D721Med (cell line): ENCODE measurements at regions not wholly inside any gene's neighbourhood (a gene's known extent, or its start where the extent isn't known, plus 50 kb on each side); places are given as distances from the start of the nearest gene placed in this dataset.
"Not testable (repeated sequence)": the region's sequence is repeated elsewhere in the genome, so short reads cannot be mapped to it uniquely, and the experiment has no call there.

Experiments
- DNase-seq: peaks from one replicate; pipeline ENCODE4 v3.0.0; 2011; ENCODE audit warnings: low spot score; ENCODE audit not compliant: insufficient read length
- FAIRE-seq: peaks from 2 replicates; lab custom pipeline; 2011; peaks lifted over from hg19 to GRCh38; lab: Jason Lieb, UNC
- CTCF ChIP-seq: IDR thresholded peaks from 2 replicates; pipeline ENCODE4 v1.5.1; 2012; ENCODE audit warnings: mild to moderate bottlenecking, control low read depth; ENCODE audit not compliant: insufficient read depth; ENCODE audit errors: missing control alignments

GRCh38 chr2:129550536-129550935, 428.9 kb upstream of the RAB6C start:
- no peak for TF ChIP-seq CTCF
- FAIRE-seq (no peak), DNase-seq (no peak)

- DNase-seq (no peak), FAIRE-seq (no peak)
- no peak for TF ChIP-seq CTCF
Observed at GRCh38 chr2:129554373-129554772, 425.1 kb upstream of the RAB6C start.

GRCh38 chr2:129559101-129559500, 420.4 kb upstream of the RAB6C start:
- no peak for TF ChIP-seq CTCF
- FAIRE-seq = no peak

GRCh38 chr2:129565551-129566109, 413.8 kb upstream of the RAB6C start:
- no peak for FAIRE-seq
- no peak for TF ChIP-seq CTCF
- DNase-seq = no peak

More at GRCh38 chr2:129559101-129559500, 420.4 kb upstream of the RAB6C start:
- no peak for DNase-seq

GRCh38 chr2:129570812-129571211, 408.7 kb upstream of the RAB6C start:
- not testable (repeated sequence) for DNase-seq, FAIRE-seq

- no peak for TF ChIP-seq CTCF
- no peak for FAIRE-seq
- no peak for DNase-seq
Observed at GRCh38 chr2:129575431-129575830, 404.0 kb upstream of the RAB6C start.

GRCh38 chr2:129575880-129576279, 403.6 kb upstream of the RAB6C start:
- no peak for TF ChIP-seq CTCF
- DNase-seq = no peak
- no peak for FAIRE-seq

- no peak for DNase-seq
- no peak for FAIRE-seq
- no peak for TF ChIP-seq CTCF
Observed at GRCh38 chr2:129580001-129580400, 399.5 kb upstream of the RAB6C start.
